HG02870 (cell line): ENCODE measurements at regions not wholly inside any gene's neighbourhood (a gene's known extent, or its start where the extent isn't known, plus 50 kb on each side); places are given as distances from the start of the nearest gene placed in this dataset.
"Not testable (repeated sequence)": the region's sequence is repeated elsewhere in the genome, so short reads cannot be mapped to it uniquely, and the experiment has no call there.

Source experiments
- ATAC-seq: cut with Tn5 transposase; IDR thresholded peaks from one replicate; pipeline ENCODE4 v1.9.1; 2021; ENCODE audit warnings: mild to moderate bottlenecking, moderate library complexity; ENCODE audit not compliant: unreplicated experiment

GRCh38 chr1:227417756-227418480 lies 99.6 kb upstream of the CDC42BPA start:
- no peak for ATAC-seq

GRCh38 chr1:227416156-227416830 lies 98.0 kb upstream of the CDC42BPA start:
- ATAC-seq: no peak

- ATAC-seq: no peak
These were observed 97.0 kb upstream of the CDC42BPA start for GRCh38 chr1:227415115-227415790.

- no peak for ATAC-seq
These were observed 92.8 kb upstream of the CDC42BPA start for GRCh38 chr1:227411066-227411465.

- ATAC-seq: not testable (repeated sequence)
These were observed 88.0 kb upstream of the CDC42BPA start for GRCh38 chr1:227406332-227406731.

- ATAC-seq: no peak
These were observed 85.2 kb upstream of the CDC42BPA start for GRCh38 chr1:227403535-227403934.

GRCh38 chr1:227401562-227402342 lies 83.5 kb upstream of the CDC42BPA start:
- ATAC-seq: no peak

GRCh38 chr1:227399152-227399730 lies 80.9 kb upstream of the CDC42BPA start:
- ATAC-seq: no peak

GRCh38 chr1:227397354-227397978 lies 79.2 kb upstream of the CDC42BPA start:
- no peak for ATAC-seq

GRCh38 chr1:227396539-227397353 lies 78.5 kb upstream of the CDC42BPA start:
- ATAC-seq: no peak

GRCh38 chr1:227395426-227396028 lies 77.2 kb upstream of the CDC42BPA start:
- ATAC-seq: no peak

- no peak for ATAC-seq
These were observed 74.9 kb upstream of the CDC42BPA start for GRCh38 chr1:227392984-227393764.

- no peak for ATAC-seq
These were observed 73.6 kb upstream of the CDC42BPA start for GRCh38 chr1:227391879-227392278.

- no peak for ATAC-seq
These were observed 72.9 kb upstream of the CDC42BPA start for GRCh38 chr1:227391211-227391610.

GRCh38 chr1:227390525-227390924 lies 72.2 kb upstream of the CDC42BPA start:
- ATAC-seq: no peak

- no peak for ATAC-seq
These were observed 70.2 kb upstream of the CDC42BPA start for GRCh38 chr1:227388214-227389168.

- no peak for ATAC-seq
These were observed 61.2 kb upstream of the CDC42BPA start for GRCh38 chr1:227379555-227379892.
